D341Med (cell line): ENCODE measurements at regions not wholly inside any gene's neighbourhood (a gene's known extent, or its start where the extent isn't known, plus 50 kb on each side); places are given as distances from the start of the nearest gene placed in this dataset.

ENCODE experiments used
- DNase-seq: peaks from one replicate; pipeline ENCODE4 v3.0.0; 2012; ENCODE audit warnings: low spot score

DNA sequence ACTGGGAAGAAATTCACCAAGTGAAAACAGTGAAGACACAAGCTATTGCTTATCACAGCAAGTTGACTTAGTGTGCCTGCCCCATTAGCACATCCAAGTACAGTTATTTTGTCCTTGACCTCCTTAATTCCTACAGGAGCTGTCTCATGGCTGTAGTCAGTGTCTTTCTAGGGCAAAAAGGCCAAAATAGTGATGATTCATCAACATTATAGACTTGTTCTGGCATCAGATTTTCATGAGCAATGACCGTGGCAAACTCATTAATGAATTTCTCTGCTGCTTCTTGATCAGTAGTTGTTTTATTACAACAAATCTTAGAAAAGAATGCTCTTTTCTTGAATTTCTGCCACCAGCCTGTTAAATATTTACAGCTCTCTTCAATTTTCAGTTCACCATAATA is 1169.3 kb upstream of the DDX18 start:
- no peak for DNase-seq

- no peak for DNase-seq
Observed at GRCh38 chr2:116668691-116669090, 1145.8 kb upstream of the DDX18 start.

- no peak for DNase-seq
Observed at GRCh38 chr2:116669782-116670181, 1144.7 kb upstream of the DDX18 start.

- no peak for DNase-seq
Observed at GRCh38 chr2:116674188-116674587, 1140.3 kb upstream of the DDX18 start.

DNA sequence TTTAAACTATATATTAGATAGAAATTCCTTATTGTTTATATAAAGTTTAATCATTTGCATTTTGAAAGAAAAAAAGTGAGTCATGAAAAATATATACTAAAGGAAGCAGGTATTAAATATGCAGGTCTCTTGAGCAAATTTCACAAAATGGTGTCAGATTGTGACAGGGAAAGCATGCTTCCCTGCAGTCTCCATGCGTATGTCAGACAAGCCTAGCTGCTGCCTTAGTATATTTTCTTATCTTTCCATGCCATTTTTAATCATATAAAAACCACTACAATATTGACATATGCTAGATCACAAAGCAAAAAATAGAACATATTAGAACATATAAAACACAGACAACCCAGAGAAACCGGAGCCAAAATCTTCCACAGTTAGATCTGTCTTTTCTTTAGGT is 1137.7 kb upstream of the DDX18 start:
- DNase-seq = no peak

GRCh38 chr2:116680256-116680936 is 1134.1 kb upstream of the DDX18 start:
- no peak for DNase-seq

DNA sequence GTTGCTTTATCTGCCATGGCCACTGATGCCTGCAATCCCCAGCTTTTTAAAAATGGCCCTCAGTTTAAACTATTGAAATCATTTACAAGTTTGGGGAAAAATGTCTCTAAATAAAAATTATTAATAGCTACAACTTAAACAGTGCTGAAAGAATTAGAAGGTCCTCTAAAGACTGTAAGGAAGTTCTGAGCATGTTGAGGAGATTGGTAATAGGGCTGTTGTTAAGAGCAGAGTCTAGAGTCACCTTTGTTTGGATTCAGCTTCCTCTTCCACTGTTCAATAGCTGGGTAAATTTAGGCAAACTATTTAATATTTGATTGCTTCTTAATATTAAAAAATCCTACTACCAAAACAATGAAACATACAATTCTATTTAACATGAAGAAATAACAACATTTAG is 1127.1 kb upstream of the DDX18 start:
- no peak for DNase-seq

DNA sequence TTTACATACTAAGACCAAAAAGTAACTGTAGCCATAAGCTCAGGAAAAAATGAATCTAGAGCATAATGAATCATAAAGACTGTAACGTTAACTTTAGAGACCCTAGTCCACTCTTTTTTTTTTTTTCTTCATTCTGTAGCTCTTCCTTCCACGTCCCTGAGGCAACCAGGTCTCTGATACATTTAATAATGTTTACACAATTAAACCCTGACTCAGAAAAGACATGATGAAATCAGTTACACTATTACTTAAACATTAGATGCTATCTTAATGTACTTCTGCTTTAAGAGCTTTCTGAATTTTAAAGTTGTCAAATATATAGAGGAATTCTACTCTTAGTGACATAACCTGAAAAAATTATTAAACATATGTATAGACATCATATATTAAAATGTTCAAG is 1121.5 kb upstream of the DDX18 start:
- no peak for DNase-seq

DNA sequence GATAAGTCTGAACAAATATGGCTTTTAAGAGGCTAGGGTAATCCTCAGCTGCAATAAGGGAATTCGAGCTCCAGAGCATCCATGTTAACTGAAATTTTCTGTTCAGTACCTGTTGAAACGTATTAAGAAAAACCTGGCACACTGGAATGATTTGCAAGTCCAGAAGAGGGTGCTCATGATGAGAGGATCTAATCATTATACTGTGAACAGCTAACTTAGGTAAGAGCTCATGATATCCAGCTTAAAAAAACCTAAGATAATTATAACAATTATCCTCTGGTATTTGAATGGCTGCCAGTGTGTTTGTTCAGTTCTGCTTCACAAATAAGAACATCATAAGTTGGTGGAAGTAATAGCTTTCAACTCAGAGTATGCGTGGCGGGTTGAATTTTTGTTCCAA is 1118.3 kb upstream of the DDX18 start:
- no peak for DNase-seq

- DNase-seq = no peak
Observed at GRCh38 chr2:116696903-116697302, 1117.6 kb upstream of the DDX18 start.

DNA sequence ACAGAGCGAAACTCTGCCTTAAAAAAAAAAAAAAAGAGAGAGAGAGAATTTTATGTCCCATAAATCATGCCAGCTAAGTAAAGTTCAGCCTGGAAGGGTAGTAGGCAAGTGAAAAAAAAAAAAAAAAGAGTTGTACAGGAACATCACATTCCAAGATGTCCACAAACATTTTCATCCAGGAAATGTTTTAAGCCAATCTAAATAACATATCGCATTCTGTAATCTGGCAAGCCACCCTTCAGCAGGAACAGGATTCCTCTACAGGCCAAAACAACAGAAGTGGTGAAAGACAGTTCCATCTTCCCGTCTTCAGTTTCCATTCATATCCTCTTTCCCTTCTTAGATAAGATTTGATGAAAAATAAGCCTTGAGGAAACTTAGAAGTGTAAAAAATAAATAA is 1108.1 kb upstream of the DDX18 start:
- no peak for DNase-seq

- DNase-seq = no peak
Observed at GRCh38 chr2:116716038-116716437, 1098.5 kb upstream of the DDX18 start.

- no peak for DNase-seq
Observed at GRCh38 chr2:116716444-116716843, 1098.0 kb upstream of the DDX18 start.

DNA sequence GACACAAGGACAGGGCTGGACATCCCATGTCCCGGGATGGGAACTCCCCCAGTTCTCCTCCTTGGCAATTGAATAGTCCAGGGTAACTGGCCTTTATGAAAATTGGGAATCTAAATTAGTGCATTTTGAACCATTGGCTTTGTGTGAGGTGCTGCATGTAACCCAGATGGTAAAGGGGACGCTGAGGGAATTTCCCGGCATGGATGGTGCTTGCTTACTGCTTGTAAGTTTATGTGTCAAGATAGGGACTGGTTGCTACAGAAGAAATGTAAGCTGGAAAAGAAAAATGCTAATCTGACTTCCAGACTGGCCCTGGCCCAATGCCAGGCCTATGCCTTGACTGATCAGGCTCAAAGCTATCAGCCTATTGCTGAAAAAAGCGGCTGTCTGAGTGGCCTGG is 1096.7 kb upstream of the DDX18 start:
- DNase-seq = no peak

- DNase-seq = no peak
Observed at GRCh38 chr2:116718451-116718850, 1096.0 kb upstream of the DDX18 start.

GRCh38 chr2:116719836-116720235 is 1094.7 kb upstream of the DDX18 start:
- DNase-seq = no peak

GRCh38 chr2:116724550-116724949 is 1089.9 kb upstream of the DDX18 start:
- DNase-seq = no peak

GRCh38 chr2:116732322-116732721 is 1082.2 kb upstream of the DDX18 start:
- DNase-seq = no peak

DNA sequence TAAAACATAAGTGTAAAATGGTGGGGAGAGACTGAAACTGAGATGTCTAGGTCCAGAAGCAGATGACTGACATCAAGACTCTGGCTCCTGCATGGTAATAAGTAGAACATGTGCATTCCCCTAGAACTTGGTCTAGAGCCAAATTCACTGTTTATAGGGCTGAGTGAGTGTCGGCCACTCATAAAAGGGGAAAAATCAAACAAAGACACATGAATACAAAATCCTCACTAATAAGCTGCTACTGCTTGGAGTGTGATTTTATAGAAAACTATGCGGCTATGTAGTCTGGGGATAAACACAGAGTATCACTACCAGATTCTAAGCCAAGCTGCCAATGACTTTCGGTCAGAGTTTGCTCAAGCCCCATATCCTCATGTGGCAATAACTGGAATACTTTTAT is 1080.8 kb upstream of the DDX18 start:
- DNase-seq = no peak

GRCh38 chr2:116737951-116738350 is 1076.5 kb upstream of the DDX18 start:
- no peak for DNase-seq

- DNase-seq = no peak
Observed at GRCh38 chr2:116747103-116747502, 1067.4 kb upstream of the DDX18 start.

DNA sequence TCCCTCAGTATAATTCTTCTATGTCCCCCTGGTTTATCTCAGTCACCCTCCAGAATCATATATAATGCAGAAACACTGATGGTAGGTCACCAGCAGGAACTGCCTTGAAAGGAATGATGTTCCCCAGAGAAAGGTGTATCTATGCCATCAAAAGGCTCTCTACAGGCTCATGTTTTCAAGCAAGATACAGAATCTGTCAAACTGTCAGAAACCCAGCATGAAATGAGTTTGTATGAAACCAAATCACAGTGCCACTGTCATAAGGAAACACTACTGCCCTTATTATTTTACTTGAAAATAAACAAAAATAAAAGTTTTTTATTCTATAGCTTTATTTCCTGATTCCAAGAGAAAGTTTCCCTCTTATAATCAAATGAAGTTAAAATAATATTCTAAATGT is 1064.5 kb upstream of the DDX18 start:
- DNase-seq = no peak

GRCh38 chr2:116754381-116755101 is 1060.0 kb upstream of the DDX18 start:
- no peak for DNase-seq

DNA sequence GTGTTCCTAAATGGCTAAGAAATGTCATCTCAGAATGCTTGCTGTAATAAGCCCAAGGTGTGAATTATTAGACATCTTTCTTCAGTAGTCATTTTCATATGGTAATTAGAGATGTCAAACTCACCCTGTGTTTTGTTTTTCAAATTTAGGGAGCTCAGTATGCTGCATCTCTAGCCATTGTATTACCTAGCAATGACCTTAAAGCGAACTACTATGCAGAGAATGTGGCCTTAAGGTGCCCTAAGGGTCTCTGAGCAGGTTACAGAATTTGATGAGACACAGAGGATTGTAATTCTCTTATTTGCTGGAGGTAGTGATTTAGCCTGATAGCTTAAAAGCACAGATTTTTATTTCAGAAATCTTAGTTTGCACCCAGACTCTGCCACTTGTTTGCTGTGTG is 1052.6 kb upstream of the DDX18 start:
- DNase-seq = no peak
